Caco-2 (cell line): ENCODE measurements at regions not wholly inside any gene's neighbourhood (a gene's known extent, or its start where the extent isn't known, plus 50 kb on each side); places are given as distances from the start of the nearest gene placed in this dataset.

Experiments used
- BruUV-seq: library from RNA; stranded (reverse); fragments of 400-500 nt; replicated peaks from 2 replicates; lab custom pipeline; 2021; lab: Mats Ljungman, UMichigan
- CTCF ChIA-PET: fragments of 300-600 bp; sonication (Branson Sonifier 250); formaldehyde crosslinking; loops from one replicate; lab custom pipeline; 2022; ENCODE audit warnings: antibody characterized with exemption; lab: Charles Lee
- POLR2A ChIA-PET: fragments of 300-600 bp; sonication (Branson Sonifier 250); formaldehyde crosslinking; loops from one replicate; lab custom pipeline; 2022; ENCODE audit warnings: antibody characterized with exemption; lab: Charles Lee
- DNase-seq, 2 experiments: peaks; one replicate each; pipeline versions ENCODE4 v3.0.0 to v3.0.0-alpha.2; 2020 to 2022
- H3K27me3 ChIP-seq: replicated peaks from 2 replicates; pipeline ENCODE4 v1.6.0; 2011; ENCODE audit warnings: low read length; ENCODE audit not compliant: control insufficient read depth, insufficient read depth
- H3K36me3 ChIP-seq: 2 replicates; pipeline ENCODE4 v1.5.1; 2011; ENCODE audit warnings: low read length; ENCODE audit not compliant: control insufficient read depth, insufficient read depth
- H3K4me1 ChIP-seq: fragments of 250-450 bp; sonication (Bioruptor Pico); 2 replicates; pipeline ENCODE4 v1.5.1; 2020; ENCODE audit warnings: mild to moderate bottlenecking
- H3K4me3 ChIP-seq: 2 replicates; pipeline ENCODE4 v1.5.1; 2011; ENCODE audit warnings: low read depth, mild to moderate bottlenecking, control low read depth, low read length
- H3K9me3 ChIP-seq: fragments of 250-450 bp; sonication (Bioruptor Pico); 2 replicates; pipeline ENCODE4 v1.5.1; 2020; ENCODE audit warnings: mild to moderate bottlenecking, moderate library complexity
- H3K27ac Mint-ChIP-seq: one replicate; pipeline ENCODE4 v1.8.0; 2022; ENCODE audit warnings: mixed read lengths; ENCODE audit not compliant: unreplicated experiment
- H3K27me3 Mint-ChIP-seq: one replicate; pipeline ENCODE4 v1.8.0; 2022; ENCODE audit warnings: mixed read lengths; ENCODE audit not compliant: insufficient read depth, unreplicated experiment
- H3K36me3 Mint-ChIP-seq: one replicate; pipeline ENCODE4 v1.8.0; 2022; ENCODE audit warnings: mild to moderate bottlenecking, mixed read lengths; ENCODE audit not compliant: insufficient read depth, unreplicated experiment
- H3K4me1 Mint-ChIP-seq: one replicate; pipeline ENCODE4 v1.8.0; 2022; ENCODE audit warnings: low read depth, mixed read lengths; ENCODE audit not compliant: unreplicated experiment
- H3K4me3 Mint-ChIP-seq: one replicate; pipeline ENCODE4 v1.8.0; 2022; ENCODE audit warnings: mild to moderate bottlenecking, moderate library complexity, mixed read lengths; ENCODE audit not compliant: unreplicated experiment
- H3K9me3 Mint-ChIP-seq: one replicate; pipeline ENCODE4 v1.8.0; 2022; ENCODE audit warnings: mixed read lengths; ENCODE audit not compliant: unreplicated experiment
- CTCF ChIP-seq, 2 experiments: fragments of 200-600 bp in 1 of 2; IDR thresholded peaks; 1 replicate in 1 of 2; 2 replicates in 1 of 2; pipeline versions ENCODE4 v1.5.1 to v1.8.0; 2011 to 2022; ENCODE audit warnings: antibody characterized with exemption in 1 of 2, control low read depth in 1 of 2, inconsistent platforms in 1 of 2, low read depth in 1 of 2, low read length in 1 of 2, mild to moderate bottlenecking in 1 of 2, moderate library complexity in 1 of 2; ENCODE audit not compliant: insufficient read depth in 1 of 2, severe bottlenecking in 1 of 2, unreplicated experiment in 1 of 2
- intact Hi-C: fragments of 100-400 bp; cut with micrococcal nuclease; formaldehyde crosslinking; loops from one replicate; pipeline ENCODE4 v1.10.0; 2022; ENCODE audit not compliant: unreplicated experiment

GRCh38 chr13:58949646-58950045 is 1214.1 kb downstream of the DIAPH3 start:
- Mint-ChIP-seq H3K27ac (no peak overlapping the region), H3K4me3 (no peak overlapping the region), H3K4me1 (no peaks in the 10 kb centered on the region), H3K27me3 (no peaks in the 10 kb centered on the region), H3K36me3 (no peaks in the 10 kb centered on the region), H3K9me3 (peaks cover 29% of the 10 kb centered on the region)
- Histone ChIP-seq H3K4me3 (no peak overlapping the region), H3K27me3 (no peaks in the 10 kb centered on the region), H3K9me3 (no peaks in the 10 kb centered on the region; the same call in 1 of the 2 replicates), H3K36me3 (no peaks in the 10 kb centered on the region), H3K4me1 (no peaks in the 10 kb centered on the region)
- intact Hi-C loops, result no loop called here
- no TSS peak for BruUV-seq
- ChIA-PET POLR2A (no interaction called here), CTCF (no interaction called here)
- peak in 1 of 2 experiments; percentile 12 for DNase-seq
- TF ChIP-seq CTCF (IDR thresholded peaks at IDR 0.05; ENCODE audit: insufficient read depth in 1 of 2, low read depth in 1 of 2, low read length in 1 of 2, severe bottlenecking in 1 of 2, unreplicated experiment in 1 of 2), result no peak

GRCh38 chr13:58950911-58951310 is 1212.8 kb downstream of the DIAPH3 start:
- Histone ChIP-seq H3K27me3 (no peaks in the 10 kb centered on the region), H3K4me3 (no peak overlapping the region), H3K9me3 (no peaks in the 10 kb centered on the region; the same call in 1 of the 2 replicates), H3K36me3 (no peaks in the 10 kb centered on the region), H3K4me1 (no peaks in the 10 kb centered on the region)
- Mint-ChIP-seq H3K9me3 (peaks cover 18% of the 10 kb centered on the region), H3K27ac (no peak overlapping the region), H3K4me3 (no peak overlapping the region), H3K27me3 (no peaks in the 10 kb centered on the region), H3K4me1 (no peaks in the 10 kb centered on the region), H3K36me3 (no peaks in the 10 kb centered on the region)
- intact Hi-C loops, result no loop called here
- no peak for TF ChIP-seq CTCF (IDR thresholded peaks at IDR 0.05; ENCODE audit: insufficient read depth in 1 of 2, low read depth in 1 of 2, low read length in 1 of 2, severe bottlenecking in 1 of 2, unreplicated experiment in 1 of 2)
- ChIA-PET POLR2A (no interaction called here), CTCF (no interaction called here)
- BruUV-seq, result no TSS peak
- DNase-seq, result no peak

- Mint-ChIP-seq H3K9me3 (peaks cover 18% of the 10 kb centered on the region), H3K4me1 (no peaks in the 10 kb centered on the region), H3K4me3 (no peak overlapping the region), H3K27me3 (no peaks in the 10 kb centered on the region), H3K36me3 (no peaks in the 10 kb centered on the region), H3K27ac (no peak overlapping the region)
- ChIA-PET CTCF (no interaction called here), POLR2A (no interaction called here)
- no peak for DNase-seq
- H3K9me3 ChIP-seq, result no peaks in the 10 kb centered on the region; the same call in 1 of the 2 replicates
- no peaks in the 10 kb centered on the region for H3K27me3 ChIP-seq
- TF ChIP-seq CTCF (IDR thresholded peaks at IDR 0.05; ENCODE audit: insufficient read depth in 1 of 2, low read depth in 1 of 2, low read length in 1 of 2, severe bottlenecking in 1 of 2, unreplicated experiment in 1 of 2), result no peak
- no peak overlapping the region for H3K4me3 ChIP-seq
- intact Hi-C loops, result no loop called here
- H3K4me1 ChIP-seq, result no peaks in the 10 kb centered on the region
- BruUV-seq, result no TSS peak
- H3K36me3 ChIP-seq, result no peaks in the 10 kb centered on the region
These were observed 1210.1 kb downstream of the DIAPH3 start for GRCh38 chr13:58953638-58954037.
